Caco-2 (cell line): ENCODE measurements at regions not wholly inside any gene's neighbourhood (a gene's known extent, or its start where the extent isn't known, plus 50 kb on each side); places are given as distances from the start of the nearest gene placed in this dataset.

ENCODE experiments used
- BruUV-seq: library from RNA; stranded (reverse); fragments of 400-500 nt; replicated peaks from 2 replicates; lab custom pipeline; 2021; lab: Mats Ljungman, UMichigan
- CTCF ChIA-PET: fragments of 300-600 bp; sonication (Branson Sonifier 250); formaldehyde crosslinking; loops from one replicate; lab custom pipeline; 2022; ENCODE audit warnings: antibody characterized with exemption; lab: Charles Lee
- POLR2A ChIA-PET: fragments of 300-600 bp; sonication (Branson Sonifier 250); formaldehyde crosslinking; loops from one replicate; lab custom pipeline; 2022; ENCODE audit warnings: antibody characterized with exemption; lab: Charles Lee
- DNase-seq, 2 experiments: peaks; one replicate each; pipeline versions ENCODE4 v3.0.0 to v3.0.0-alpha.2; 2020 to 2022
- H3K27me3 ChIP-seq: replicated peaks from 2 replicates; pipeline ENCODE4 v1.6.0; 2011; ENCODE audit warnings: low read length; ENCODE audit not compliant: control insufficient read depth, insufficient read depth
- H3K36me3 ChIP-seq: 2 replicates; pipeline ENCODE4 v1.5.1; 2011; ENCODE audit warnings: low read length; ENCODE audit not compliant: control insufficient read depth, insufficient read depth
- H3K4me1 ChIP-seq: fragments of 250-450 bp; sonication (Bioruptor Pico); 2 replicates; pipeline ENCODE4 v1.5.1; 2020; ENCODE audit warnings: mild to moderate bottlenecking
- H3K4me3 ChIP-seq: 2 replicates; pipeline ENCODE4 v1.5.1; 2011; ENCODE audit warnings: low read depth, mild to moderate bottlenecking, control low read depth, low read length
- H3K9me3 ChIP-seq: fragments of 250-450 bp; sonication (Bioruptor Pico); 2 replicates; pipeline ENCODE4 v1.5.1; 2020; ENCODE audit warnings: mild to moderate bottlenecking, moderate library complexity
- H3K27ac Mint-ChIP-seq: one replicate; pipeline ENCODE4 v1.8.0; 2022; ENCODE audit warnings: mixed read lengths; ENCODE audit not compliant: unreplicated experiment
- H3K27me3 Mint-ChIP-seq: one replicate; pipeline ENCODE4 v1.8.0; 2022; ENCODE audit warnings: mixed read lengths; ENCODE audit not compliant: insufficient read depth, unreplicated experiment
- H3K36me3 Mint-ChIP-seq: one replicate; pipeline ENCODE4 v1.8.0; 2022; ENCODE audit warnings: mild to moderate bottlenecking, mixed read lengths; ENCODE audit not compliant: insufficient read depth, unreplicated experiment
- H3K4me1 Mint-ChIP-seq: one replicate; pipeline ENCODE4 v1.8.0; 2022; ENCODE audit warnings: low read depth, mixed read lengths; ENCODE audit not compliant: unreplicated experiment
- H3K4me3 Mint-ChIP-seq: one replicate; pipeline ENCODE4 v1.8.0; 2022; ENCODE audit warnings: mild to moderate bottlenecking, moderate library complexity, mixed read lengths; ENCODE audit not compliant: unreplicated experiment
- H3K9me3 Mint-ChIP-seq: one replicate; pipeline ENCODE4 v1.8.0; 2022; ENCODE audit warnings: mixed read lengths; ENCODE audit not compliant: unreplicated experiment
- CTCF ChIP-seq, 2 experiments: fragments of 200-600 bp in 1 of 2; IDR thresholded peaks; 1 replicate in 1 of 2; 2 replicates in 1 of 2; pipeline versions ENCODE4 v1.5.1 to v1.8.0; 2011 to 2022; ENCODE audit warnings: antibody characterized with exemption in 1 of 2, control low read depth in 1 of 2, inconsistent platforms in 1 of 2, low read depth in 1 of 2, low read length in 1 of 2, mild to moderate bottlenecking in 1 of 2, moderate library complexity in 1 of 2; ENCODE audit not compliant: insufficient read depth in 1 of 2, severe bottlenecking in 1 of 2, unreplicated experiment in 1 of 2
- intact Hi-C: fragments of 100-400 bp; cut with micrococcal nuclease; formaldehyde crosslinking; loops from one replicate; pipeline ENCODE4 v1.10.0; 2022; ENCODE audit not compliant: unreplicated experiment

DNA sequence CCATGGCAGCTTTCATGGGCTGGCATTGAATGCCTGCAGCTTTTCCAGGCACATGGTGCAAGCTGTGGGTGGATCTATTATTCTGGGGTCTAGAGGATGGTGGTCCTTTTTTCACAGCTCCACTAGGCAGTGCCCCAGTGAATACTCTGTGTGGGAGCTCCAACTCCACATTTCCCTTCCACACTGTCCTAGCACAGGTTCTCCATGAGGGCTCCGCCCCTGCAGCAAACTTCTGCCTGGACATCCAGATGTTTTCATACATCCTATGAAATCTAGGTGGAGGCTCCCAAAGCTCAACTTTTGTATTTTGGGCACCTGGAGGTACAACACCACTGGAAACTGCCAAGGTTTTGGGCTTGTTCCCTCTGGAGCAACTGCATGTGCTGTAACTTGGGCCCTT, 450.6 kb downstream of the LMO7 start:
- Mint-ChIP-seq H3K4me3 (no peak overlapping the region), H3K4me1 (no peaks in the 10 kb centered on the region), H3K9me3 (peaks cover 42% of the 10 kb centered on the region), H3K36me3 (no peaks in the 10 kb centered on the region), H3K27ac (no peak overlapping the region), H3K27me3 (no peaks in the 10 kb centered on the region)
- intact Hi-C loops: no loop called here
- Histone ChIP-seq H3K4me3 (no peak overlapping the region), H3K9me3 (peaks cover 24% of the 10 kb centered on the region), H3K36me3 (no peaks in the 10 kb centered on the region), H3K27me3 (no peaks in the 10 kb centered on the region), H3K4me1 (no peaks in the 10 kb centered on the region)
- POLR2A ChIA-PET: no interaction called here
- no peak for TF ChIP-seq CTCF (IDR thresholded peaks at IDR 0.05; ENCODE audit: insufficient read depth in 1 of 2, low read depth in 1 of 2, low read length in 1 of 2, severe bottlenecking in 1 of 2, unreplicated experiment in 1 of 2)
- no TSS peak for BruUV-seq
- DNase-seq: peak in 1 of 2 experiments; percentile 42
- CTCF ChIA-PET: no interaction called here

DNA sequence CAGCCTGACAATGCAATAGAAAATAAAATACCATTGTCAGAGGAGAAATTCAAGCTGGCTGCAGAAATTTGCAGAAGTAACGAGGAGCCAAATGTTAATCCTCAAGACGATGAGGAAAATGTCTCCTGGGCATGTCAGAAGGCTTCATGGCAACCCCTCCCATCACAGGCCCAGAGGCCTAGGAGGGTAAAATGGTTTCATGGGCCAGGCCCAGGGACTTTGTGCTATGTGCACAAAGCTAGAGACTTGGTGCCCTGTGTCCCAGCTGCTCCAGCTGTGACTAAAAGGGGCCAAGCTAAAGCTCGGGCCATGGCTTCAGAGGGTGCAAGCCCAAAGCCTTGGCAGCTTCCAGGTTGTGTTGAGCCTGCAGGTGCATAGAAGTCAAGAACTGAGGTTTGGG, 431.7 kb downstream of the LMO7 start:
- no peak overlapping the region for H3K4me3 Mint-ChIP-seq
- TF ChIP-seq CTCF (IDR thresholded peaks at IDR 0.05; ENCODE audit: insufficient read depth in 1 of 2, low read depth in 1 of 2, low read length in 1 of 2, severe bottlenecking in 1 of 2, unreplicated experiment in 1 of 2): no peak
- no TSS peak for BruUV-seq
- DNase-seq: no peak
- no peaks in the 10 kb centered on the region for H3K36me3 Mint-ChIP-seq
- no peak overlapping the region for H3K27ac Mint-ChIP-seq
- H3K4me1 Mint-ChIP-seq: no peaks in the 10 kb centered on the region
- POLR2A ChIA-PET: no interaction called here
- no peaks in the 10 kb centered on the region for H3K27me3 Mint-ChIP-seq
- no peaks in the 10 kb centered on the region; the same call in 1 of the 2 replicates for H3K36me3 ChIP-seq
- no peaks in the 10 kb centered on the region for H3K27me3 ChIP-seq
- CTCF ChIA-PET: no interaction called here
- H3K4me3 ChIP-seq: no peak overlapping the region
- peaks cover 61% of the 10 kb centered on the region for H3K9me3 Mint-ChIP-seq
- intact Hi-C loops: no loop called here
- H3K9me3 ChIP-seq: peaks cover 38% of the 10 kb centered on the region
- H3K4me1 ChIP-seq: no peaks in the 10 kb centered on the region

- H3K4me1 Mint-ChIP-seq: peaks cover 23% of the 10 kb centered on the region
- peak; percentile 23 to 36 for DNase-seq
- Histone ChIP-seq H3K4me3 (no peak overlapping the region), H3K36me3 (no peaks in the 10 kb centered on the region), H3K9me3 (peaks cover 17% of the 10 kb centered on the region), H3K27me3 (no peaks in the 10 kb centered on the region), H3K4me1 (peaks cover 30% of the 10 kb centered on the region)
- H3K4me3 Mint-ChIP-seq: no peak overlapping the region
- H3K27ac Mint-ChIP-seq: peak overlapping the region; percentile 48
- intact Hi-C loops: loop anchor here (1.0 kb wide), 1 partner anchor 177 kb away; no protein-coding TSS in a partner anchor
- H3K9me3 Mint-ChIP-seq: peaks cover 50% of the 10 kb centered on the region
- H3K36me3 Mint-ChIP-seq: peaks cover 14% of the 10 kb centered on the region
- ChIA-PET POLR2A (no interaction called here), CTCF (no interaction called here)
- no TSS peak for BruUV-seq
- no peak for TF ChIP-seq CTCF (IDR thresholded peaks at IDR 0.05; ENCODE audit: insufficient read depth in 1 of 2, low read depth in 1 of 2, low read length in 1 of 2, severe bottlenecking in 1 of 2, unreplicated experiment in 1 of 2)
- H3K27me3 Mint-ChIP-seq: no peaks in the 10 kb centered on the region
Observed at GRCh38 chr13:76053181-76053580, 417.1 kb downstream of the LMO7 start.
